Esophagus muscularis mucosa (tissue), 3 donors: ENCODE measurements at regions not wholly inside any gene's neighbourhood (a gene's known extent, or its start where the extent isn't known, plus 50 kb on each side); places are given as distances from the start of the nearest gene placed in this dataset.

Source experiments
- EP300 ChIP-seq: sonication (generic); formaldehyde crosslinking; IDR thresholded peaks from one replicate; pipeline ENCODE4 v1.6.1; 2017; ENCODE audit warnings: antibody characterized with exemption
- TF ChIP-seq, protein P1 (sequence below), 3 experiments: fragments of 200-600 bp in 2 of 3; fragments of 450-650 bp in 1 of 3; sonication (generic) in 2 of 3; IDR thresholded peaks; one replicate each; pipeline ENCODE4 v1.5.1; 2017 to 2019; ENCODE audit warnings: antibody characterized with exemption in 3 of 3, mild to moderate bottlenecking in 2 of 3, moderate library complexity in 1 of 3

DNA sequence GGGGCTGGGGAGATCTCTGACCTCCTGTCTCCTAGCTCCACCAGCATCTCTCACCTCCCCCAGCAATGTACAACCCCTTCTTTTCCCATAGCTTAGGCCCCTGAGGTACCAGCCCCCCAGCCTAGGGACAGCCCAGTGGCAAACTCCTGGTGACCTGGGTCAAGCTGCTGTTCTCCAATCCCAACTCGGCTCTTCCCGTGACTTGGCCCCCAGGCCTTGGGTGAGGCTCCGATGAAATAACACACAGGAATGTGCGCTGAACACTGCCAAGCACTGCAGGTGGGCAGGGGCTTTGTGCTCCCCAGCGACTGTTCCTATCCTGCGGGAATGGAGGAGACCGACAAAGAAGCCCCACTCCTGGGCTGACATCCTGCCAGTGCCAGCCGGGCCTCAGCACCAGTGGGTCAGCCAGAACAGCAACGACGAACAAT is 63.7 kb upstream of the AMZ2 start:
- TF ChIP-seq, protein P1, sequence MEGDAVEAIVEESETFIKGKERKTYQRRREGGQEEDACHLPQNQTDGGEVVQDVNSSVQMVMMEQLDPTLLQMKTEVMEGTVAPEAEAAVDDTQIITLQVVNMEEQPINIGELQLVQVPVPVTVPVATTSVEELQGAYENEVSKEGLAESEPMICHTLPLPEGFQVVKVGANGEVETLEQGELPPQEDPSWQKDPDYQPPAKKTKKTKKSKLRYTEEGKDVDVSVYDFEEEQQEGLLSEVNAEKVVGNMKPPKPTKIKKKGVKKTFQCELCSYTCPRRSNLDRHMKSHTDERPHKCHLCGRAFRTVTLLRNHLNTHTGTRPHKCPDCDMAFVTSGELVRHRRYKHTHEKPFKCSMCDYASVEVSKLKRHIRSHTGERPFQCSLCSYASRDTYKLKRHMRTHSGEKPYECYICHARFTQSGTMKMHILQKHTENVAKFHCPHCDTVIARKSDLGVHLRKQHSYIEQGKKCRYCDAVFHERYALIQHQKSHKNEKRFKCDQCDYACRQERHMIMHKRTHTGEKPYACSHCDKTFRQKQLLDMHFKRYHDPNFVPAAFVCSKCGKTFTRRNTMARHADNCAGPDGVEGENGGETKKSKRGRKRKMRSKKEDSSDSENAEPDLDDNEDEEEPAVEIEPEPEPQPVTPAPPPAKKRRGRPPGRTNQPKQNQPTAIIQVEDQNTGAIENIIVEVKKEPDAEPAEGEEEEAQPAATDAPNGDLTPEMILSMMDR (IDR thresholded peaks at IDR 0.05) = no peak
- TF ChIP-seq EP300 = no peak
